ENCODE measurements at regions not wholly inside any gene's neighbourhood (a gene's known extent, or its start where the extent isn't known, plus 50 kb on each side); places are given as distances from the start of the nearest gene placed in this dataset.
"Not testable (repeated sequence)": the region's sequence is repeated elsewhere in the genome, so short reads cannot be mapped to it uniquely, and the experiment has no call there.

- TF ChIP-seq MAZ (IDR thresholded peaks at IDR 0.05; ENCODE audit: borderline replicate concordance, low read depth, low read length) = peak; percentile 63; the same call in 1 of the 2 replicates
- Histone ChIP-seq H4K8ac (ENCODE audit: low read depth in 2 of 2, low read length in 2 of 2) (0 out of 4 replicates have a peak overlapping the region, but pooled peaks of 1 of the 2 experiments have one; percentile 59), H3K4me3 (ENCODE audit: insufficient read depth, low read depth, low read length) (peak overlapping the region; percentile 41), H3K4ac (ENCODE audit: low read depth, low read length) (0 out of 2 replicates have a peak overlapping the region, but pooled peaks have one; percentile 35), H3K4me2 (ENCODE audit: low read depth, low read length) (peak overlapping the region; percentile 70), H2AFZ (replicated peaks; ENCODE audit: low read length, poor library complexity) (peak overlapping the region; percentile 87)
- H3K14ac ChIP-seq (replicated peaks; ENCODE audit: low read depth, low read length); dilution Hi-C loops (cut with HindIII; ENCODE audit: low sequenced_read_pairs, unreplicated experiment); H2AK5ac ChIP-seq (ENCODE audit: low read depth, low read length); H2AK9ac ChIP-seq (replicated peaks; ENCODE audit: low read depth, low read length, poor library complexity); H3K23ac ChIP-seq (ENCODE audit: low read depth, low read length); H3K56ac ChIP-seq (ENCODE audit: extremely low read depth, insufficient read depth, low read length); H4K91ac ChIP-seq (ENCODE audit: insufficient read depth, low read depth, low read length); H2BK20ac ChIP-seq (ENCODE audit: low read depth, low read length); H3K9me1 ChIP-seq (ENCODE audit: insufficient read depth, low read length); H3K9ac ChIP-seq (ENCODE audit: low read depth, low read length); H2BK120ac ChIP-seq (ENCODE audit: low read depth, low read length); H3K4me1 ChIP-seq (ENCODE audit: control insufficient read depth, insufficient read depth, low read length); POLR2A ChIA-PET (ENCODE audit: unreplicated experiment); H3K27me3 ChIP-seq (ENCODE audit: control insufficient read depth, insufficient read depth, low read length); H3K18ac ChIP-seq (ENCODE audit: low read depth, low read length); H3K36me3 ChIP-seq (ENCODE audit: control insufficient read depth, insufficient read depth, low read length); BruUV-seq (replicated peaks); H3K79me1 ChIP-seq (ENCODE audit: low read depth in 1 of 2, low read length in 2 of 2); H4K20me1 ChIP-seq (ENCODE audit: insufficient read depth, low read length); intact Hi-C loops (cut with micrococcal nuclease); H2BK5ac ChIP-seq (ENCODE audit: low read depth, low read length, poor library complexity, severe bottlenecking); H2BK15ac ChIP-seq (ENCODE audit: low read depth, low read length); CTCF ChIA-PET; H3K9me3 ChIP-seq (ENCODE audit: control insufficient read depth, insufficient read depth, low read length); H3K27ac ChIP-seq (ENCODE audit: insufficient read depth, low read length); H4K5ac ChIP-seq (ENCODE audit: low read depth, low read length); in situ Hi-C loops (cut with MboI; ENCODE audit: low sequenced_read_pairs): not testable (repeated sequence)
- 1% methylated on average over 23 of the region's 60 CpGs; no CpG with 5 or more reads in 1 of the 2 experiments for WGBS, 2 experiments (ENCODE audit: extremely low coverage in 2 of 2, insufficient read length in 1 of 2)
- peak; percentile 82 for DNase-seq
- ATAC-seq (ENCODE audit: low read depth) = peak; percentile 100
Measured at GRCh38 chr9:62838024-62838718, 1648.3 kb downstream of the SPATA31A7 start.

- no CpG with 5 or more reads among the region's 2 CpGs for WGBS, 2 experiments (ENCODE audit: extremely low coverage in 2 of 2, insufficient read length in 1 of 2)
- H2AK9ac ChIP-seq (replicated peaks; ENCODE audit: low read depth, low read length, poor library complexity); POLR2A ChIA-PET (ENCODE audit: unreplicated experiment); H3K4me2 ChIP-seq (ENCODE audit: low read depth, low read length); H3K56ac ChIP-seq (ENCODE audit: extremely low read depth, insufficient read depth, low read length); H3K23ac ChIP-seq (ENCODE audit: low read depth, low read length); CTCF ChIA-PET; H3K4ac ChIP-seq (ENCODE audit: low read depth, low read length); BruUV-seq (replicated peaks); H4K91ac ChIP-seq (ENCODE audit: insufficient read depth, low read depth, low read length); H3K27me3 ChIP-seq (ENCODE audit: control insufficient read depth, insufficient read depth, low read length); H2BK5ac ChIP-seq (ENCODE audit: low read depth, low read length, poor library complexity, severe bottlenecking); H4K20me1 ChIP-seq (ENCODE audit: insufficient read depth, low read length); H3K27ac ChIP-seq (ENCODE audit: insufficient read depth, low read length); in situ Hi-C loops (cut with MboI; ENCODE audit: low sequenced_read_pairs); H3K4me1 ChIP-seq (ENCODE audit: control insufficient read depth, insufficient read depth, low read length); H3K4me3 ChIP-seq (ENCODE audit: insufficient read depth, low read depth, low read length); intact Hi-C loops (cut with micrococcal nuclease); H4K5ac ChIP-seq (ENCODE audit: low read depth, low read length); ATAC-seq (ENCODE audit: low read depth); H3K9me1 ChIP-seq (ENCODE audit: insufficient read depth, low read length); dilution Hi-C loops (cut with HindIII; ENCODE audit: low sequenced_read_pairs, unreplicated experiment); H3K18ac ChIP-seq (ENCODE audit: low read depth, low read length); H3K79me1 ChIP-seq (ENCODE audit: low read depth in 1 of 2, low read length in 2 of 2); H2AFZ ChIP-seq (replicated peaks; ENCODE audit: low read length, poor library complexity); H3K14ac ChIP-seq (replicated peaks; ENCODE audit: low read depth, low read length); H2BK20ac ChIP-seq (ENCODE audit: low read depth, low read length); H2AK5ac ChIP-seq (ENCODE audit: low read depth, low read length); DNase-seq; H3K36me3 ChIP-seq (ENCODE audit: control insufficient read depth, insufficient read depth, low read length); H2BK120ac ChIP-seq (ENCODE audit: low read depth, low read length); H4K8ac ChIP-seq (ENCODE audit: low read depth in 2 of 2, low read length in 2 of 2); H3K9ac ChIP-seq (ENCODE audit: low read depth, low read length); H2BK15ac ChIP-seq (ENCODE audit: low read depth, low read length); H3K9me3 ChIP-seq (ENCODE audit: control insufficient read depth, insufficient read depth, low read length): not testable (repeated sequence)
Measured at GRCh38 chr9:62839168-62839567, 1649.3 kb downstream of the SPATA31A7 start.

Measured in IMR-90 (cell line).